ENCODE measurements at regions not wholly inside any gene's neighbourhood (a gene's known extent, or its start where the extent isn't known, plus 50 kb on each side); places are given as distances from the start of the nearest gene placed in this dataset.

- DNase-seq (no peak), FAIRE-seq (no peak)
- Histone ChIP-seq H3K4me1 (ENCODE audit: control insufficient read depth in 2 of 3, insufficient read depth in 2 of 3, low read depth in 1 of 3, low read length in 3 of 3) (peaks cover 0 to 9% (median 0%) of the 10 kb centered on the region in 3 donors), H3K27ac (ENCODE audit: low read depth in 2 of 2, low read length in 2 of 2) (no peak overlapping the region), H3K9ac (ENCODE audit: low read length in 3 of 3) (peak overlapping the region in 2 of 3 donors; percentile 13 to 24), H3K36me3 (ENCODE audit: control insufficient read depth in 2 of 3, insufficient read depth in 3 of 3, low read length in 3 of 3) (no peaks in the 10 kb centered on the region), H3K9me3 (ENCODE audit: control insufficient read depth in 2 of 3, insufficient read depth in 1 of 3, low read length in 3 of 3) (no peaks in the 10 kb centered on the region), H3K4me3 (ENCODE audit: low read length in 3 of 3) (peak overlapping the region in 1 of 3 donors; percentile 80), H3K27me3 (ENCODE audit: control insufficient read depth, insufficient read depth, low read length) (no peaks in the 10 kb centered on the region)
- TF ChIP-seq, protein P1, sequence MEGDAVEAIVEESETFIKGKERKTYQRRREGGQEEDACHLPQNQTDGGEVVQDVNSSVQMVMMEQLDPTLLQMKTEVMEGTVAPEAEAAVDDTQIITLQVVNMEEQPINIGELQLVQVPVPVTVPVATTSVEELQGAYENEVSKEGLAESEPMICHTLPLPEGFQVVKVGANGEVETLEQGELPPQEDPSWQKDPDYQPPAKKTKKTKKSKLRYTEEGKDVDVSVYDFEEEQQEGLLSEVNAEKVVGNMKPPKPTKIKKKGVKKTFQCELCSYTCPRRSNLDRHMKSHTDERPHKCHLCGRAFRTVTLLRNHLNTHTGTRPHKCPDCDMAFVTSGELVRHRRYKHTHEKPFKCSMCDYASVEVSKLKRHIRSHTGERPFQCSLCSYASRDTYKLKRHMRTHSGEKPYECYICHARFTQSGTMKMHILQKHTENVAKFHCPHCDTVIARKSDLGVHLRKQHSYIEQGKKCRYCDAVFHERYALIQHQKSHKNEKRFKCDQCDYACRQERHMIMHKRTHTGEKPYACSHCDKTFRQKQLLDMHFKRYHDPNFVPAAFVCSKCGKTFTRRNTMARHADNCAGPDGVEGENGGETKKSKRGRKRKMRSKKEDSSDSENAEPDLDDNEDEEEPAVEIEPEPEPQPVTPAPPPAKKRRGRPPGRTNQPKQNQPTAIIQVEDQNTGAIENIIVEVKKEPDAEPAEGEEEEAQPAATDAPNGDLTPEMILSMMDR (IDR thresholded peaks at IDR 0.05; ENCODE audit: borderline replicate concordance, extremely low read depth, insufficient read depth), result no peak
- intact Hi-C loops (cut with DNase I), result no loop called here
Observed at GRCh38 chr9:88075506-88075905, 62.8 kb downstream of the SPATA31C2 start.

DNA sequence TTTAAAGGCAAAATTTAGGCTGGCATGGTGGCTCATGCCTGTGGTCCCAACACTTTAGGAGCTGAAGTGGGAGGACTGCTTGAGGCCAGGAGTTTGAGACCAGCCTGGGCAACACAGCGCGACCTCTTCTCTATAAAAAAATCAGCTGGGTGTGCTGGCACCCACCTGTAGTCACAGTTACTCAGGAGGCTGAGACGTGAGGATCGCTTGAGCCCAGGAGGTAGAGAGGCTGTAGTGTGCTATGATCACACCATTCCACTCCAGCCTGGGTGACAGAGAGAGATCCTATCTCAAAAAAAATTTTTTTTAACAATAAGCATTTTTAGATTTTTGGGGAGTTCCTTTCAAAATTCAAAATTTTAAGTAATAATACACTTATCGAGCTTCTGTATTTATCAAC, 63.3 kb downstream of the SPATA31C2 start:
- Histone ChIP-seq H3K27ac (ENCODE audit: low read depth in 2 of 2, low read length in 2 of 2) (no peak overlapping the region), H3K36me3 (ENCODE audit: control insufficient read depth in 2 of 3, insufficient read depth in 3 of 3, low read length in 3 of 3) (no peaks in the 10 kb centered on the region), H3K9ac (ENCODE audit: low read length in 3 of 3) (no peak overlapping the region), H3K4me3 (ENCODE audit: low read length in 3 of 3) (no peak overlapping the region), H3K4me1 (ENCODE audit: control insufficient read depth in 2 of 3, insufficient read depth in 2 of 3, low read depth in 1 of 3, low read length in 3 of 3) (peaks cover 0 to 9% (median 0%) of the 10 kb centered on the region in 3 donors), H3K9me3 (ENCODE audit: control insufficient read depth in 2 of 3, insufficient read depth in 1 of 3, low read length in 3 of 3) (no peaks in the 10 kb centered on the region), H3K27me3 (ENCODE audit: control insufficient read depth, insufficient read depth, low read length) (no peaks in the 10 kb centered on the region)
- no peak for FAIRE-seq
- no peak for DNase-seq
- TF ChIP-seq, protein P1 (IDR thresholded peaks at IDR 0.05; ENCODE audit: borderline replicate concordance, extremely low read depth, insufficient read depth), result no peak
- intact Hi-C loops (cut with DNase I), result no loop called here

- H3K4me3 ChIP-seq (ENCODE audit: low read length in 3 of 3), result no peak overlapping the region
- no peak for FAIRE-seq
- H3K36me3 ChIP-seq (ENCODE audit: control insufficient read depth in 2 of 3, insufficient read depth in 3 of 3, low read length in 3 of 3), result no peaks in the 10 kb centered on the region
- H3K4me1 ChIP-seq (ENCODE audit: control insufficient read depth in 2 of 3, insufficient read depth in 2 of 3, low read depth in 1 of 3, low read length in 3 of 3), result peaks cover 0 to 7% (median 0%) of the 10 kb centered on the region in 3 donors
- H3K27me3 ChIP-seq (ENCODE audit: control insufficient read depth, insufficient read depth, low read length), result no peaks in the 10 kb centered on the region
- H3K27ac ChIP-seq (ENCODE audit: low read depth in 2 of 2, low read length in 2 of 2), result no peak overlapping the region
- intact Hi-C loops (cut with DNase I), result no loop called here
- TF ChIP-seq, protein P1 (IDR thresholded peaks at IDR 0.05; ENCODE audit: borderline replicate concordance, extremely low read depth, insufficient read depth), result no peak
- no peaks in the 10 kb centered on the region for H3K9me3 ChIP-seq (ENCODE audit: control insufficient read depth in 2 of 3, insufficient read depth in 1 of 3, low read length in 3 of 3)
- no peak overlapping the region for H3K9ac ChIP-seq (ENCODE audit: low read length in 3 of 3)
- no peak for DNase-seq
Observed at GRCh38 chr9:88072831-88073375, 65.4 kb downstream of the SPATA31C2 start.

DNA sequence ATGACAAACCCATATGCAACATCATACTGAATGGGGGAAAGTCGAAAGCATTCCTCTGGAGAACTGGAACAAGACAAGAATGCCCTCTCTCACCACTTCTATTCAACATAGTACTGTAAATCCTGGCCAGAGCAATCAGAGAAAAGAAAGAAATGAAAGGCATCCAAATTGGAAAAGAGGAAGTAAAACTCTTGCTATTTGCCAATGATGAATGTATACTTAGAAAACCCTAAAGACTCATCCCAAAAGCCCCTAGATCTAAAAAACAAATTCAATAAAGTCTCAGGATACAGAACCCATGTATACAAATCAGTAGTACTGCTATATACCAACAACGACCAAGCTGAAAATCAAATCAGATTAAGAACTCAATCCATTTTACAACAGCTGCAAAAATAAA, 66.9 kb downstream of the SPATA31C2 start:
- FAIRE-seq (no peak), DNase-seq (no peak)
- Histone ChIP-seq H3K4me3 (ENCODE audit: low read length in 3 of 3) (no peak overlapping the region), H3K36me3 (ENCODE audit: control insufficient read depth in 2 of 3, insufficient read depth in 3 of 3, low read length in 3 of 3) (no peaks in the 10 kb centered on the region), H3K4me1 (ENCODE audit: control insufficient read depth in 2 of 3, insufficient read depth in 2 of 3, low read depth in 1 of 3, low read length in 3 of 3) (peaks cover 0 to 5% (median 0%) of the 10 kb centered on the region in 3 donors), H3K27me3 (ENCODE audit: control insufficient read depth, insufficient read depth, low read length) (no peaks in the 10 kb centered on the region), H3K9ac (ENCODE audit: low read length in 3 of 3) (no peak overlapping the region), H3K9me3 (ENCODE audit: control insufficient read depth in 2 of 3, insufficient read depth in 1 of 3, low read length in 3 of 3) (no peaks in the 10 kb centered on the region), H3K27ac (ENCODE audit: low read depth in 2 of 2, low read length in 2 of 2) (no peak overlapping the region)
- TF ChIP-seq, protein P1 (IDR thresholded peaks at IDR 0.05; ENCODE audit: borderline replicate concordance, extremely low read depth, insufficient read depth), result no peak
- intact Hi-C loops (cut with DNase I), result no loop called here

Measured in kidney (tissue), 13 donors.